ENCODE measurements at regions not wholly inside any gene's neighbourhood (a gene's known extent, or its start where the extent isn't known, plus 50 kb on each side); places are given as distances from the start of the nearest gene placed in this dataset.

DNA sequence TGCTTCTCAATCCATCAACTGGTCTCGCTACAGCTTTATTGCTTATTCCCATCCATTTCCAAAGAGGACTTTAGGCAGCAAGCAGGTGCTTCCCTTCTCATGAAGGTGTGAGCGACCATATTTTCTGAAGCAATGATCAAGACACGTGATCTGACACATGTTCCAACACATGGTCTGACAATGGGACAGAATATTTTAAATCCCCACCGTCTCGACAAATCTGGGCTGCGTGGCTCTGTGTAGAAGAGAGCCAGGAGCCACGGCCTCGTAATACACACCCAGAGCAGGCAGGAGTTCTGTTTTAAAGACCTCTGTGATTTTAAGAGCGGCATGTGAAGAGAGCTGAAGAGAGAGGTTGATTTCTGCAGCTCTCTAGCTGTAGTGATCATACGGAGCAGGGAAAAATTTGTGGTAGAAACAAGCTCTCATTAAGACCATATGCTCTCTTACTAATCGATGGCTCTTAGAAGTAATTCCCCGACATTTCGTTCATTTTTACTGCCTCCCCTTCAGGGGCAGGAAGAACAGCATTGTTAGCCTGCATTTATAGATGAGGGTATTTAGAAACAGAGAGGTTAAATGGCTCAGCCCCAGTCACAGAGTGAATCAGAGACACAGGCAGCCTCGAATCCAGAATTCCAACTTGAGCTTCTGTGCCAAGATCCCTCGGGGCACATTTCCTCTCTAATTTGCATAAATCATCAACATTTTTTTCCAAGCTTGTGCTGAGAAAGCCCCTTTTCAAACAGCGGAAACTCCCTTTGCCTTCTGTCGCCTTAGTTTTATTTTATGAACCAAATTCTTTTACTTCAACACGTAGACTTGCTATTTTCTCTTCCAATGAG lies 91.0 kb upstream of the BCOR start:
- Histone ChIP-seq H3K4me3 (no peak overlapping the region), H3K9me3 (peaks cover 0 to 6% (median 0%) of the 10 kb centered on the region in 3 donors), H3K27ac (no peak overlapping the region), H3K36me3 (no peaks in the 10 kb centered on the region), H3K4me1 (no peaks in the 10 kb centered on the region), H3K27me3 (no peaks in the 10 kb centered on the region)
- in situ Hi-C loops (cut with MboI; ENCODE audit: low sequenced_read_pairs in 4 of 4) (loop anchor here in 1 of 4 donors (25.0 kb wide), 1 partner anchor 451 kb away; no protein-coding TSS in a partner anchor), intact Hi-C loops (cut with DNase I; ENCODE audit: low total_unique reads) (no loop called here)
- ATAC-seq (no peak), DNase-seq (no peak)
- TF ChIP-seq, protein P1, sequence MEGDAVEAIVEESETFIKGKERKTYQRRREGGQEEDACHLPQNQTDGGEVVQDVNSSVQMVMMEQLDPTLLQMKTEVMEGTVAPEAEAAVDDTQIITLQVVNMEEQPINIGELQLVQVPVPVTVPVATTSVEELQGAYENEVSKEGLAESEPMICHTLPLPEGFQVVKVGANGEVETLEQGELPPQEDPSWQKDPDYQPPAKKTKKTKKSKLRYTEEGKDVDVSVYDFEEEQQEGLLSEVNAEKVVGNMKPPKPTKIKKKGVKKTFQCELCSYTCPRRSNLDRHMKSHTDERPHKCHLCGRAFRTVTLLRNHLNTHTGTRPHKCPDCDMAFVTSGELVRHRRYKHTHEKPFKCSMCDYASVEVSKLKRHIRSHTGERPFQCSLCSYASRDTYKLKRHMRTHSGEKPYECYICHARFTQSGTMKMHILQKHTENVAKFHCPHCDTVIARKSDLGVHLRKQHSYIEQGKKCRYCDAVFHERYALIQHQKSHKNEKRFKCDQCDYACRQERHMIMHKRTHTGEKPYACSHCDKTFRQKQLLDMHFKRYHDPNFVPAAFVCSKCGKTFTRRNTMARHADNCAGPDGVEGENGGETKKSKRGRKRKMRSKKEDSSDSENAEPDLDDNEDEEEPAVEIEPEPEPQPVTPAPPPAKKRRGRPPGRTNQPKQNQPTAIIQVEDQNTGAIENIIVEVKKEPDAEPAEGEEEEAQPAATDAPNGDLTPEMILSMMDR (IDR thresholded peaks at IDR 0.05 in 4 of 5, conservative IDR thresholded peaks at IDR 0.05 in 1 of 5), result no peak
- no peak for TF ChIP-seq POLR2A (IDR thresholded peaks at IDR 0.05)

DNA sequence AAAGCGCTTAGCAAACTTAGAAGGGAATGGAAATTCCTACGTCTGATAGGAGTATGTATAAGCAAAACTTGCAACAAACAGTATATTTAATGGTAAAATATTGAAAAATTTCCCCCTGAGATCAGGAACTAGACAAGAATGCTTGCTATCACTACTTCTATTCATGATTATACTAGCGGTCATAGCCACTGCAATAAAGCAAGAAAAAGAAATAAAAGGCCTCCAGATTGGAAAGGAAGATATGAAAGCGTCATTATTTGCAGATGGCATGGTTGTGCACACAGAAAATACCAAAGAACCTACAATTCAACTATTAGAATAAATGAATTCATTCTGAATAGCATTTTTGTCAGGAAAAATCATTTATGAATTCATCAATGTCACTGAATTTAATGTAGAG lies 87.2 kb upstream of the BCOR start:
- in situ Hi-C loops (cut with MboI; ENCODE audit: low sequenced_read_pairs in 4 of 4) (loop anchor here in 1 of 4 donors (25.0 kb wide), 1 partner anchor 448 kb away; no protein-coding TSS in a partner anchor), intact Hi-C loops (cut with DNase I; ENCODE audit: low total_unique reads) (no loop called here)
- H3K36me3 ChIP-seq, result no peaks in the 10 kb centered on the region
- H3K27ac ChIP-seq, result no peak overlapping the region
- H3K27me3 ChIP-seq, result no peaks in the 10 kb centered on the region
- TF ChIP-seq, protein P1 (IDR thresholded peaks at IDR 0.05 in 4 of 5, conservative IDR thresholded peaks at IDR 0.05 in 1 of 5), result no peak
- TF ChIP-seq POLR2A (IDR thresholded peaks at IDR 0.05), result no peak
- H3K9me3 ChIP-seq, result peaks cover 0 to 6% (median 0%) of the 10 kb centered on the region in 3 donors
- ATAC-seq, result no peak
- DNase-seq, result no peak
- no peak overlapping the region for H3K4me3 ChIP-seq
- H3K4me1 ChIP-seq, result no peaks in the 10 kb centered on the region

DNA sequence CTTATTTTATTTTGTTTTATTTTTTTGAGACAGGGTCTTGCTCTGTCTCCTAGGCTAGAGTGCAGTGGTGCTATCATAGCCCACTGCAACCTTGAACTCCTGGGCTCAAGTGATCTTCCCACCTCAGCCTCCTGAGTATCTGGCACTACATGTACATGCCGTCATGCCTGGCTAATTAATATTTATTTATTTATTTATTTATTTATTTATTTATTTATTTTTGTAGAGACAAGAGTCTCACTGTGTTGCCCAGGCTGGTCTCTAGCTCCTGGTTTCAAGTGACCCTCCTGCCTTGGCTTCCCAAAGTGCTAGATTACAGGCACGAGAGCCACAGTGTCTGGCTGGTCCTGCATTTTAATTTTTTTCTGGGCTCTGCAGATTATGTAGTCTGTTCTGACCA lies 84.9 kb upstream of the BCOR start:
- Histone ChIP-seq H3K27me3 (peaks cover 0 to 4% (median 3%) of the 10 kb centered on the region in 3 donors), H3K4me3 (no peak overlapping the region), H3K36me3 (no peaks in the 10 kb centered on the region), H3K9me3 (peaks cover 0 to 6% (median 0%) of the 10 kb centered on the region in 3 donors), H3K27ac (no peak overlapping the region), H3K4me1 (no peaks in the 10 kb centered on the region)
- TF ChIP-seq, protein P1 (IDR thresholded peaks at IDR 0.05 in 4 of 5, conservative IDR thresholded peaks at IDR 0.05 in 1 of 5), result no peak
- no peak for TF ChIP-seq POLR2A (IDR thresholded peaks at IDR 0.05)
- DNase-seq (no peak), ATAC-seq (no peak)
- intact Hi-C loops (cut with DNase I; ENCODE audit: low total_unique reads) (no loop called here), in situ Hi-C loops (cut with MboI; ENCODE audit: low sequenced_read_pairs in 4 of 4) (loop anchor here in 1 of 4 donors (25.0 kb wide), 1 partner anchor 445 kb away; no protein-coding TSS in a partner anchor)

DNA sequence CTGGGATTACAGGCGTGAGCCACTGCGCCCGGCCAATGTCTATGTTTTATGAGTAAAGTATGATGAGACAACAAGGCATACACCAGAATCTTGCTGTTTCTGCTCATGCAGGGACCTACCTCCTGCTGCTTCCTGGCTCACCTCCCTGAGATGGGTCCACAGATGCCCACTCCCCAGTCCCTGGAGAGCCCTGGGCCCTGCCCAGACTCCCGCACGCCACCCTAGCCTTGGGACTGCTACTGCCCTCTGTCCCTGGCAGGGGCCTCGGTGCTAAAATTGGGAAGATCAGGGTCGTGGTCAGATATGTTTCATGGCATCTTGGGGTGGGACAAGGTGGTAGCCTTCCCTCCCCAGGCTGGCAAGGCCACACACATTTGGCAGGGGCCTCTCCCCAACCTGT lies 84.3 kb upstream of the BCOR start:
- Histone ChIP-seq H3K36me3 (no peaks in the 10 kb centered on the region), H3K4me3 (no peak overlapping the region), H3K27ac (no peak overlapping the region), H3K27me3 (peaks cover 0 to 9% (median 3%) of the 10 kb centered on the region in 3 donors), H3K4me1 (no peaks in the 10 kb centered on the region), H3K9me3 (peaks cover 0 to 6% (median 0%) of the 10 kb centered on the region in 3 donors)
- intact Hi-C loops (cut with DNase I; ENCODE audit: low total_unique reads) (no loop called here), in situ Hi-C loops (cut with MboI; ENCODE audit: low sequenced_read_pairs in 4 of 4) (loop anchor here in 1 of 4 donors (25.0 kb wide), 1 partner anchor 445 kb away; no protein-coding TSS in a partner anchor)
- ATAC-seq (no peak), DNase-seq (no peak)
- no peak for TF ChIP-seq POLR2A (IDR thresholded peaks at IDR 0.05)
- TF ChIP-seq, protein P1 (IDR thresholded peaks at IDR 0.05 in 4 of 5, conservative IDR thresholded peaks at IDR 0.05 in 1 of 5), result no peak
